HG02840 (cell line): ENCODE measurements at regions not wholly inside any gene's neighbourhood (a gene's known extent, or its start where the extent isn't known, plus 50 kb on each side); places are given as distances from the start of the nearest gene placed in this dataset.

ENCODE experiments used
- ATAC-seq: cut with Tn5 transposase; IDR thresholded peaks from one replicate; pipeline ENCODE4 v1.9.1; 2021; ENCODE audit warnings: mild to moderate bottlenecking, moderate library complexity, moderate number of reproducible peaks; ENCODE audit not compliant: unreplicated experiment, low FRiP score

GRCh38 chr20:22507240-22507961, 77.0 kb downstream of the FOXA2 start:
- ATAC-seq, result no peak

DNA sequence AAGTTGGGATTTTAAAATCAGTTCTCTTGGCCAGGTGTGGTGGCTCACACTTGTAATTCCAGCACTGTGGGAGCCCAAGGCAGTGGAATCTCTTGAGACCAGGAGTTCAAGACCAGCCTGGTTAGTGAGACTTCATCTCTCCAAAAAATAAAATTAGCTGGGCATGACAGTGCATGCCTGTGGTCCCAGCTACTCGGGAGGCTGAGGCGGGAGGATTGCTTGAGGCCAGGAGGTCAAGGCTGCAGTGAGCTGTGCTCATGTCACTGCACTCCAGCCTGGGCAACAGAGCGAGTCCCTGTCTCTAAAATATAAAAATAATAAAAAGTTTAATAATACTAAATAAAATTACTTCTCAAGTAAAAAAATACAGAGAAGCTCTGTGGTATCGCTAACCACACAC, 77.5 kb downstream of the FOXA2 start:
- ATAC-seq, result no peak

GRCh38 chr20:22504829-22505377, 79.5 kb downstream of the FOXA2 start:
- ATAC-seq, result no peak

DNA sequence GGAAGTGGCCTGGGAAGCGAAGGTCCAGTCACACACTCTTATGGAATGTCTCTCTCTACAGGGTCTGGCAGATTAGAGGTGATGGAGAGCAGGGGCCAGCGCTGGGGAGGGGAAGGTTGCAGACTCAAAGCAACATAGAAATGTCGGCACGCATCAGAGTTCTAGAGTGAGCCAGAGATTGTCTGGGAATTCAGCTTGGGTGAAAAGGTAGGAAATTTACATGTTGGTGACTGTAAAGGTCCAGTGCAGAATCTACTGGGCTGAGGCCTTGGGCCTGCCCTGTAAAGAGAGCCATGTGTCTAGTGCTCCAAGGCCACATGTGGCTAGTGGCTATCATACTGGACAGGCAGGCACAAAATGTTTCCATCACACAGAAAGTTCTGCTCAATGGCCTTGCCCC, 80.8 kb downstream of the FOXA2 start:
- no peak for ATAC-seq

DNA sequence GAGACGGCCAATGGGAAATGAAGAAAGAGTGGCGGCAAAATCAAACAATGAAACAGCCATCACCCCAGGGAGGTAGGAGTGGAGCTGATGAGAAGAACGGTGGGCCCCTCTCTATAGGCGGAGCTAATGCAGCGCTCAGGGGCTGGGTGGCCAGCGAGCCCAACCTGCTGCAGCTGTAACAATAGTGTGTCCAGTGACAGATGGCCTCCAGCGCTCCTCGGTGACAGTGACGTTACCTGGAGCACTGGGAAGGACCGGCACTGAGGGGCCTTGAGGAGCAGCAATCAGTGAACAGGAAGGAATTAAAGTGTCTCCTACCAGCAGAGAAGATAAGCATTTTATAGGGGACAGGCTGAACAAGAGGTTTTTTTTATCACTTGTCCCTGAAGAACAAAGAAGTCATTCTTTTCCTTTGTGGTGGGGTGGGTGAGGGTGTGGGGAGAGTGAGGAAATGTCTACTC, 81.6 kb downstream of the FOXA2 start:
- no peak for ATAC-seq

GRCh38 chr20:22501566-22502344, 82.6 kb downstream of the FOXA2 start:
- no peak for ATAC-seq

- ATAC-seq, result no peak
Observed at GRCh38 chr20:22501034-22501433, 83.3 kb downstream of the FOXA2 start.

DNA sequence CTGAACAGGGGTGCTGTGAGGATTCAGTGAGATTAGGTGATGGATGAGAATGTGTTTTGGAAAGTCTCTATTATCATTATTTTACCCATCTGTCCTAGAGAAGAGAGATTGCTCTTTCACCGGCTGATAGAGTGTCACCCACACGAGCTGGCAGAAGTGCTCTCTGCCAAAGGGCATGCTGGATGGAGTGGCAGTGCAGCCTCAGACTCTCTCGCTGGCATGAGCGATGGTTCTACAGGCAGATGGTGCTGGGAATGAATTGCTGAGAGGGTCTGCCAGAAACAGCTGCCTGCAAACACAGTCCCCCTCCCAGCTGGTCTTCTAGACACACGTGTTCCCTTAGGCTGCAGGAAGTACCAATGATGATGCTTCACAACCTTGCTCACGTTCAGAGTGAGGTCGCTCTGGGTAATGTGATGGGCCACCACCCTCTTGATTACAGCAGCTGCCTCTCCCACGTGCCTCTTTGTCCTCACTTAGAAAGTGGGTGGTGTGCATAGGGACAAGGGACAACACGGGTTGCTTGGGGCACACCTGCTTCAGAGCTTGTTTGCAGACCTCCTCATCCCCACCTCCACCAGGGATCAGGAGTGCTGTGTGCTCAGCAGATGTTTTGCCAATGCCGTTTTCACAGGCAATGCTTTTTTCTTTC, 84.7 kb downstream of the FOXA2 start:
- no peak for ATAC-seq

DNA sequence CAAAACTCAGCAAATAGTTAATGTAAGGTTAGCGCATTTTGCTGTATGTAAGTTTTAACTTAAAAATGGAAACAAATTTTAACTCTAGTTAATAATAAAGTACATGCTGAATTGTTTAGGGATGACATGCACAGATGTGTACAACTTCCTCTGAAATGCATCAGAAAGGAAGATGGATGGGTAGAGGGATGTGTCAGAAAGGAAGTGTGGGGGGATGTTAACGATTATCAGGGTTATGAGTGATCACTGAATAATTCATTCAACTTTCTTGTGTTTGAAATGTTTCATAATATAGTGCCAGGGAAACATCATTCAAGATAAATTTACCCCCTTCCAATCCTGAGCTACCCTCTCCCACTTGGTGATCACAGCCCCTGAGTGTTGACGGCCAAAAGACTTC, 87.6 kb downstream of the FOXA2 start:
- no peak for ATAC-seq

DNA sequence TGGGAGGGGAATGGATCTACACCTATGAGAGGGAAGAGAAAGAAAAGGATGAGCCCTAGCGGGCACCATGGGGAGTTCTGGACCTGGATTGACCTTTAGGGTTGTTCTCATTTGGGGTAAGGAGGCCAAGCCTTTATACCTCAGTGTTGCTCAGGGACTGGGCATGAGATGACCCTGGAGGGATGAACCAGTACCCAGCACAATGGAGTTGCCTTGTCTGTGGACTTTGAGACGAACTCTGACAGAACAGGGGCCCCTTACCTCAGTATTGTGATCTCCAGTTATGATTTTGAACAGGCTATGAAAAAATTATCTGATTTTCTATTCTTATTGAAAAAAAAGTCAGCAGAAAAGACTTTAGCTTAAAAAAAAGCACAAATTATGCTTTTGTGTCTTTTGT, 88.6 kb downstream of the FOXA2 start:
- ATAC-seq, result no peak

DNA sequence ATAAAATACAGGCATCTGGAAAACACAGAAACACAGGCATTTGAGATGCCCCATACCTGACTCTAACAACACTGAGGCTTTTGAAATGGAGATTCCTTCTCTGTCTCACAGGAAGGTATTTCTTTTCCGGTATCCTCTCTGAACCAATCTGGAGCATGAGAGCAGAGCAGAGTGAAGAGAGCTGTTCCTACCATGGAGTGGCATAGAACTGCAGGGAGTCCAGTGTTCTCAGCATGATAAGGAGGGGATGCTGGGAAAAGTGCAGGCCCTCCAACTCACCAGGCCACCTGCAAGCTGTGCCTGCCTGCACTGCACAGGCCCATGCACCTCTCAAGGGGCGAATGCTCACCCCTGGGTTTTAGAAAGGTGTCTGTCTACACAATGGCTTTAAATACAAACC, 89.2 kb downstream of the FOXA2 start:
- ATAC-seq, result no peak

- no peak for ATAC-seq
Observed at GRCh38 chr20:22492497-22492896, 91.9 kb downstream of the FOXA2 start.

GRCh38 chr20:22491194-22491505, 93.2 kb downstream of the FOXA2 start:
- no peak for ATAC-seq

GRCh38 chr20:22490287-22491193, 93.8 kb downstream of the FOXA2 start:
- ATAC-seq, result no peak

DNA sequence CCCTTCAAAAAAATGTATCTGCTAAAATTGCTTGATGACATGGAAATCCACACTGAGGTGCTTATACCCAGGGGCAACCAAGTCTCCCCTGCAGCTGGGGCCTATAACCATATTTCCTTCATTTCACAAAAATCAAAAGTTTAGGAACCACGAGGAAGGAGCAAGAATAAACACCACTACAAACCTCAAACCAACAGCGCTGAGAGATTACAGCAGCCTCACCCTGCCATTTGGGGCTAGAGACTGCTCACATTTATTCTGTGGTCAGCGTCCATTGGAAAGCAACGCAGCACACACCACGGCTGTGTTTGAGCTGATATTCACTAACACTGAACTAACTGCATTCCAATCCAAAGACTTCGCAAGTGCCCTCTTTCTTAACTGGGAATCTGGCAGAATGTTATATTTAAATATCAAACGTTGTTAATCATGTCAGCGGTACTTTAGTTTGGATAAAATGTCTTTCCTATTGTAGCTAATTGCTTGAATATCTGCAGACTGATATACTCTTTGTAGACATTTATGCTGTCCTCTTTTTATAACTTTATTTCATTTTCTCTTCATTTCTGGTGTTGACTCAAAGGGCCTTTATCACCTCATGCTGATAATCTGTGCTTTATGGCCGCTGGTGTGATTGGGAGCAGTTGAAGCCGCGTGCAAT, 94.6 kb downstream of the FOXA2 start:
- no peak for ATAC-seq

GRCh38 chr20:22480336-22480735, 104.0 kb downstream of the FOXA2 start:
- no peak for ATAC-seq

DNA sequence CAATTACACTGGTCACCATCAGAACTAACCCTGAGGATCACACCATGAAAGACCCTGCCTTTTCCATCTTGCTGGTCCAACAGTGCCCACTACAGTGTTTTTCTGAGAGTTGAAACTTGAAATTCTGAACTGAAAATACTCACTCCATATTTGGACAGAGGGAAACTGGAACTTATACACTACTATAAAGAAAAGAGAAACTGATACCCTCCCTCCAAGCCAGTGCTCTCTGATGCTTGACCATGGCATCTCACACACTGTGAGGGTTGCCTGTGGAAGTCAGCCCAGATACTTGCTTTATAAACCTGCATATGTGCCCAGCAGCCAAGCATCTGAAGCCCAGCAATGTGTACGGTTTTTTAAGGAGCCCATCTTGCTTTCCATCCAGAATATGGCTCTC, 108.7 kb downstream of the FOXA2 start:
- ATAC-seq, result no peak

DNA sequence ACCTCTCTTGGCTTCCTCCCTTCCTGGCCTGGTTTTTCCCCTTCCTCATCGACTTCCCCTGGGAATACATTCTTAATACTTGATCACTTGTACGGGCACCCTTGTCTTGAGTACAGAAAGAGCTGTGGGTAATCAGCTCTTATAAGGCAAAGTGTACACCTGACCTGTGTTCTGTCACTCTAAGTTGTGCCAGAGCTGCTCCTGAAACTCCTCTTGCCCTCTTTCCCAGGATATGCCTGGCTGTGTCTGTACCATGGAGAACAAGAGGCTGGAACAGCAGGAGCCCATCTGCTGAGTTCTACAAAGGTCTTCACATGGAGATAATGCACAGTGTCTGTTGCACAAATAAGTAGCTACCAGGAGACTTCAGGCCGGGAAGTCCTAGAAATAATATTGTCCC, 110.1 kb downstream of the FOXA2 start:
- ATAC-seq, result no peak

DNA sequence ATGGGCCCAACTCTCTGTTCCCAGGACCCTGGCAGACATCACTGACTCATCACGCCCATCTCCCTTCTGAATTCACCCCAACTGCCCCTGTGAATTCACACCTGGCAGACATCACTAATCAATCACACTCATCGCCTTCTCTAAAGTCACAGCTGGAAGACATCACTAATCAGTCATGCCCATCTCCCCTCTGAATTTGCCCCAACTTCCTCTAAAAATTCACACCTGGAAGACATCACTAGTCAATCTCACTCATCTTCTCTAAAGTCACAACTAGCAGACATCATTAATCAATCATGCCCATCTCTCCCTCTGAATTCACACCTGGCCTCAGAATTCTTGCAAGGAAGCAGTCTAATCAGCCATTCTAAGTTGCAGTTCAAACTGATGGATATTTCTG, 111.1 kb downstream of the FOXA2 start:
- no peak for ATAC-seq
